CD4-positive, CD25-positive, alpha-beta regulatory T cell (primary cell): ENCODE measurements at regions not wholly inside any gene's neighbourhood (a gene's known extent, or its start where the extent isn't known, plus 50 kb on each side); places are given as distances from the start of the nearest gene placed in this dataset.

Source experiments
- ATAC-seq, 2 donors: fragments of 150-1000 bp; cut with Tn5 transposase; one replicate each; pipeline ENCODE4 v1.10.0; 2021; ENCODE audit warnings: low read depth in 2 of 2, moderate number of reproducible peaks in 2 of 2, moderate library complexity in 1 of 2
- DNase-seq, 3 donors: peaks; one replicate each; pipeline versions ENCODE4 v3.0.0 to v3.0.0-alpha.2; 2012 to 2022; ENCODE audit warnings: mixed read lengths in 1 of 3
- H3K27ac ChIP-seq: one replicate; pipeline ENCODE4 v1.7.0; 2013; ENCODE audit warnings: mild to moderate bottlenecking, low read length; ENCODE audit not compliant: insufficient read depth, poor library complexity, severe bottlenecking
- H3K27me3 ChIP-seq: one replicate; pipeline ENCODE4 v1.7.0; 2013; ENCODE audit warnings: low read length; ENCODE audit not compliant: control insufficient read depth, insufficient read depth
- H3K36me3 ChIP-seq: one replicate; pipeline ENCODE4 v1.7.0; 2013; ENCODE audit warnings: mild to moderate bottlenecking, low read length, moderate library complexity; ENCODE audit not compliant: control insufficient read depth, insufficient read depth
- H3K4me1 ChIP-seq: 2 replicates; pipeline ENCODE4 v1.7.0; 2013; ENCODE audit warnings: mild to moderate bottlenecking, low read length; ENCODE audit not compliant: insufficient read depth, control insufficient read depth, poor library complexity, severe bottlenecking
- H3K4me3 ChIP-seq: one replicate; pipeline ENCODE4 v1.7.0; 2013; ENCODE audit warnings: low read depth, mild to moderate bottlenecking, low read length, moderate library complexity
- H3K9me3 ChIP-seq, 2 experiments: 1 replicate in 1 of 2; 2 replicates in 1 of 2; pipeline ENCODE4 v1.7.0; 2013; ENCODE audit warnings: low read length in 2 of 2, mild to moderate bottlenecking in 1 of 2, moderate library complexity in 1 of 2; ENCODE audit not compliant: control insufficient read depth in 2 of 2
- H3K27ac Mint-ChIP-seq, 3 donors: one replicate each; pipeline ENCODE4 v1.8.0; 2020 to 2022; ENCODE audit warnings: mild to moderate bottlenecking in 3 of 3, mixed read lengths in 3 of 3, moderate library complexity in 2 of 3
- H3K27me3 Mint-ChIP-seq: one replicate; pipeline ENCODE4 v1.8.0; 2022; ENCODE audit warnings: mild to moderate bottlenecking, mixed read lengths
- H3K36me3 Mint-ChIP-seq: one replicate; pipeline ENCODE4 v1.8.0; 2020; ENCODE audit warnings: mixed read lengths
- H3K4me1 Mint-ChIP-seq, 4 donors: one replicate each; pipeline ENCODE4 v1.8.0; 2020 to 2022; ENCODE audit warnings: mixed read lengths in 4 of 4, mild to moderate bottlenecking in 1 of 4
- H3K4me3 Mint-ChIP-seq, 4 donors: one replicate each; pipeline ENCODE4 v1.8.0; 2020 to 2022; ENCODE audit warnings: mild to moderate bottlenecking in 4 of 4, mixed read lengths in 4 of 4, moderate library complexity in 3 of 4
- H3K9me3 Mint-ChIP-seq, 7 donors: one replicate each; pipeline ENCODE4 v1.8.0; 2020 to 2022; ENCODE audit warnings: mixed read lengths in 7 of 7, mild to moderate bottlenecking in 3 of 7, moderate library complexity in 2 of 7

DNA sequence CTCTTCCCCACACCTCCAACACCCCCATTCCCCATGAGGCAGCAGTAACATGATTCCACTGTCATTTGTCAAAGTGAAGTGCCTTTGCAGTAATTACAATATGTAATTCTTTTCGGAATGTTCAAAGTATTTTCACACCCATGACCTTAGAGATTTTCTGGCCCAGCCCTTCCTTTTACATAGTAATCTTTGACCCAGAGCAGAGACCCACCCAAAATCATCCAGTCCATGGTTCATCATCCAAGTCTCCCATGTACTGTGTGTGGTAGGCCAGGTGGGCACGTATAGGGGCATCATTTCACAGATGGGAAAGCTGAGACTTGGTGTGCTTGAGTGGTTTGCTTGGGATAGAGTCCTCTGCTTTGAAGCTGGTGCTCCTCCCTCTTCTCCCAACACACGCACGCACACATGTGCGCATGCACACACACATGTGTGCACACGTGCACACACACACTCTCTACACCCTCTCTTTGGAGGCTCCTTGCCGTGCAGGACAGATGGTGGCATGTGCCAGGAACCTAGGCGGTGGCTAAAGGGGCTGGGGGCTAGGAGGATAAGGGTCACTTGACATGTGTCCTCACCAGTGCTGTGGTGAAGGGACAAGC lies 284.7 kb upstream of the ROPN1 start:
- no peak overlapping the region for H3K4me3 ChIP-seq
- DNase-seq = no peak
- no peak overlapping the region for H3K27ac ChIP-seq
- Mint-ChIP-seq H3K36me3 (no peaks in the 10 kb centered on the region), H3K4me1 (no peaks in the 10 kb centered on the region), H3K27ac (no peak overlapping the region), H3K9me3 (peaks cover 0 to 3% (median 0%) of the 10 kb centered on the region in 7 donors), H3K4me3 (no peak overlapping the region), H3K27me3 (no peaks in the 10 kb centered on the region)
- no peaks in the 10 kb centered on the region for H3K36me3 ChIP-seq
- no peaks in the 10 kb centered on the region for H3K27me3 ChIP-seq
- H3K4me1 ChIP-seq = no peaks in the 10 kb centered on the region
- H3K9me3 ChIP-seq = no peaks in the 10 kb centered on the region
- ATAC-seq = no peak

- Mint-ChIP-seq H3K27ac (no peak overlapping the region), H3K4me3 (no peak overlapping the region), H3K9me3 (peaks cover 0 to 3% (median 0%) of the 10 kb centered on the region in 7 donors), H3K4me1 (no peaks in the 10 kb centered on the region), H3K27me3 (no peaks in the 10 kb centered on the region), H3K36me3 (no peaks in the 10 kb centered on the region)
- Histone ChIP-seq H3K27ac (no peak overlapping the region), H3K4me3 (no peak overlapping the region), H3K4me1 (no peaks in the 10 kb centered on the region), H3K27me3 (no peaks in the 10 kb centered on the region), H3K9me3 (no peaks in the 10 kb centered on the region), H3K36me3 (no peaks in the 10 kb centered on the region)
- DNase-seq = no peak
- ATAC-seq = no peak
These were observed 285.4 kb upstream of the ROPN1 start for GRCh38 chr3:124277144-124277890.

DNA sequence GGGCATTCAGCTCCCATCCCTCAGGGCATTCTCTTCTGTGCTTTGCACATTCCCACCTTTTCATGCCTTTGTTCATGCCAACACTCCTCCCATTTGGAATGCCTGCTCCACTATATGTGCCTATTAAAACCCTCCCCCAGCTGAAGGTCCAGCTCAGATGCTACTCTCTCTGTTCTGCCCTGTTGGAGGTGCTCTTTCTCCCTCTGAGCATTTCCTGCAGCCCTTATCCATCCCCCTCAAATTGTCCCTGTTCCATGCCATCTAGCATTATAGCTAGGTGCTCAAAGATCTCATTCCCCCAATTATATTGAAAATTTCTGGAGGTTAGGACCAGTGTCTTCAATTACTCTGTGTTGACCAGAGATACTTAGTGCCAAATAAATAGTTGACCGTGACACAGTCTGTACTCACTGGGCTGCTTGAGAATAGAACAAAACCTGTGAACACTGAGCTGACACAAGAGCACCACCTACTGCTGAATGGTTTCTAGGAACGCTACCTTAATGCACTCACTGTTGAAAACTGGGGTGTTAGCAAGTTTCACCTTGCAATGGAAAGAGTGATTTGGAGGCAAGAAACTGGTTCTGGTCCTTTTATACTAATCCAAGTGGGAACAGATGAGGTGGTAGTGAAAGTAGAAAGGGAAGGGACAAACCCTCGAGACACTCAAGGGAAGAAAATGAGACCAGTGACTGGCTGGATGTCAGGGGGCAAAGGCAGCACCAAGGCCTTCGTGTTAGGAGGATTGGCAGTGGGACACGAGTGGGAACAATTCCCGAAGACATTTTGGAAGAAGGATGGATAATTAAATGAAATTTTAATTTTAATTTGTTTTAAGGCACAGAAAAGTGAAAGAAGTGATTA lies 289.8 kb upstream of the ROPN1 start:
- peak in 1 of 3 donors; percentile 2 for DNase-seq
- Histone ChIP-seq H3K27me3 (no peaks in the 10 kb centered on the region), H3K4me3 (no peak overlapping the region), H3K36me3 (no peaks in the 10 kb centered on the region), H3K4me1 (no peaks in the 10 kb centered on the region), H3K27ac (no peak overlapping the region), H3K9me3 (no peaks in the 10 kb centered on the region)
- Mint-ChIP-seq H3K9me3 (peaks cover 0 to 3% (median 0%) of the 10 kb centered on the region in 7 donors), H3K27ac (no peak overlapping the region), H3K4me1 (no peaks in the 10 kb centered on the region), H3K36me3 (no peaks in the 10 kb centered on the region), H3K27me3 (no peaks in the 10 kb centered on the region), H3K4me3 (peak overlapping the region in 1 of 4 donors; percentile 21)
- ATAC-seq = no peak

DNA sequence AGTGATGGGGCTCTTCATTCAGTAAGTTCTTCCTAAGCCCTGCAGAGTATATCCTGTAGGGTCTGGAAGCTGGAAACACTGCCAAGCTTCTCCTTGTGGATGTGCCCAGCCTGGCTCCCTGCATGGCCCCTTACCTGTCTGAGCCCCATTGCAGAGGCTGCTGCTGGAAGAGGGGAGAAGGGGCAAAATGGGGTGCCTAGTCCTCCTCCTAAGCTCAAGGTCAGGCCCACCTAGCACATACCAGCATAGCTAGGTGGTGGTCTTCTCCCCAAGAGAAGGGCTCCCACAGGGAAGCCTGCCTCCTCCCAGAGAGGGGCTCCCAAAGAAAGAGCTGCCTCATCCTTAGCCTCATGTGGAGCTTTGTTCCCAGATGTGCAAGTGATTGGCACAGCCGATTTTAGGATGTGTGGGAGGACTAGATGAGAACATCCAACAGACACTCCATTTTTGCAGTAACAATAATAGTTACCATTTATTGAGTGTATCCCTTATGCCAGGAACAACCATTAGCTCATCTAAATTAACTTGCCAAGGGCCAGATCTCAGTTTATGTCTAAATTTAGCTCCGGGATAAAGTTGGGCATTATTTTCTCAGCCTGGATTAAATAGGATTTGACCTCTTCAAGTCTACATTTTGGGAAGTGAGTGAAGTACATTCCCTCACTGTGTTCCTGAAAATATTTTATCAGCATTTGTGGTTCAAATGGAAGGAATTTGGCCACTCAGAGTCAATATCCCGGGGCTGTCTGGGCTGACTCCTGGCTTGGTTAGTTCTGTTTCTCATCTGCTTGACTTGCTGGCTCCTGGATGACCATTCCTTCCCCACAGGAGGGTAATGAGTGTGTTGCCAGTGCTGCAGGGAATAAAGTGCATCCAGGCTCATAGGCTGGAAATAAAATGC lies 291.1 kb upstream of the ROPN1 start:
- DNase-seq (no peak), ATAC-seq (no peak)
- Mint-ChIP-seq H3K4me3 (no peak overlapping the region), H3K36me3 (no peaks in the 10 kb centered on the region), H3K27ac (peak overlapping the region in 1 of 3 donors; percentile 39), H3K9me3 (peaks cover 0 to 3% (median 0%) of the 10 kb centered on the region in 7 donors), H3K27me3 (peaks cover 2% of the 10 kb centered on the region), H3K4me1 (no peaks in the 10 kb centered on the region)
- Histone ChIP-seq H3K27me3 (no peaks in the 10 kb centered on the region), H3K27ac (no peak overlapping the region), H3K9me3 (no peaks in the 10 kb centered on the region), H3K4me3 (no peak overlapping the region), H3K4me1 (no peaks in the 10 kb centered on the region), H3K36me3 (no peaks in the 10 kb centered on the region)

- Mint-ChIP-seq H3K9me3 (peaks cover 0 to 5% (median 0%) of the 10 kb centered on the region in 7 donors), H3K36me3 (no peaks in the 10 kb centered on the region), H3K4me1 (no peaks in the 10 kb centered on the region), H3K27ac (peak overlapping the region in 1 of 3 donors; percentile 39), H3K27me3 (peaks cover 8% of the 10 kb centered on the region), H3K4me3 (no peak overlapping the region)
- Histone ChIP-seq H3K36me3 (no peaks in the 10 kb centered on the region), H3K4me1 (no peaks in the 10 kb centered on the region), H3K27me3 (no peaks in the 10 kb centered on the region), H3K4me3 (no peak overlapping the region), H3K9me3 (no peaks in the 10 kb centered on the region), H3K27ac (no peak overlapping the region)
- ATAC-seq (no peak), DNase-seq (no peak)
These were observed 291.7 kb upstream of the ROPN1 start for GRCh38 chr3:124283652-124284023.

DNA sequence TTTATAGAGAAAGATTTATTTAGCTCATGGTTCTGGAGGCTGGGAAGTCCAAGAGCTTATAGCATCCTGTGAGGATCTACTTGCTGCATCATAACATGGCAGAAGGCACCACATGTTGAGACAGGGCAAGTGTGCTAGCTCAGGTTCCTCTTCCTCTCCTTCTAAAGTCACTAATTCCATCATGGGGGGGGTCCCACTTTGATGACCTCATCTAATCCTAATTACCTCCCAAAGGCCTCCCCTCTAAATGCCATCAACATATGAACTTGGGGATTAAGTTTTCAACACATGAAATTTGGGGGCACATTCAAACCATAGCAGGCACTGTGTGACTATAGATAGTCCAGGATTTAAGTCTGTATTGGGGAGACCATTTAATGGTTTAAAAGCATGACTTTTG lies 297.1 kb upstream of the ROPN1 start:
- H3K4me3 ChIP-seq = no peak overlapping the region
- ATAC-seq = no peak
- no peaks in the 10 kb centered on the region for H3K36me3 Mint-ChIP-seq
- no peak overlapping the region for H3K27ac Mint-ChIP-seq
- DNase-seq = no peak
- H3K9me3 Mint-ChIP-seq = peaks cover 0 to 7% (median 0%) of the 10 kb centered on the region in 7 donors
- no peaks in the 10 kb centered on the region for H3K4me1 ChIP-seq
- peaks cover 10% of the 10 kb centered on the region for H3K27me3 Mint-ChIP-seq
- H3K4me1 Mint-ChIP-seq = no peaks in the 10 kb centered on the region
- H3K36me3 ChIP-seq = no peaks in the 10 kb centered on the region
- no peaks in the 10 kb centered on the region for H3K27me3 ChIP-seq
- no peak overlapping the region for H3K27ac ChIP-seq
- no peak overlapping the region for H3K4me3 Mint-ChIP-seq
- no peaks in the 10 kb centered on the region for H3K9me3 ChIP-seq

DNA sequence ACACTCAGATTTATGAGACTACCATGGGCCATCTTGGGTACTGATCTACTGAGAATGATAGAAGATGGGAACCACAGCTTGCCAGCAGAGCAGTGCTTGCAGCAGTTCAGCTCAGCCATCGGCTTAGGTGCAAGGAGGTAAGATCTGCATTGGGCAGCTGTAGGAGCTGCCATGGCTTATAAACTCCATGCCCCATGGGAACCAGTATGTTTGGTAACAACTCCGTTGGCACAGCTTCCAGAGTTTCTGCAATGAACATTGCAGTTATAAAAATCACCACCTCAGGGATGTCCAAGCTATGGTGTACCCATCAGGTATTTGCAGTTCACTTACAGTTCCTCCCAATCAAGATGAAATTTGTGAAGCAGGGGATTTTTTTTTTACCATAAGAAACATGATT lies 299.1 kb upstream of the ROPN1 start:
- no peaks in the 10 kb centered on the region for H3K4me1 Mint-ChIP-seq
- peaks cover 10% of the 10 kb centered on the region for H3K27me3 Mint-ChIP-seq
- Histone ChIP-seq H3K4me3 (no peak overlapping the region), H3K9me3 (no peaks in the 10 kb centered on the region), H3K27ac (no peak overlapping the region), H3K36me3 (no peaks in the 10 kb centered on the region), H3K27me3 (no peaks in the 10 kb centered on the region), H3K4me1 (no peaks in the 10 kb centered on the region)
- ATAC-seq (no peak), DNase-seq (no peak)
- no peak overlapping the region for H3K27ac Mint-ChIP-seq
- no peak overlapping the region for H3K4me3 Mint-ChIP-seq
- H3K36me3 Mint-ChIP-seq = no peaks in the 10 kb centered on the region
- H3K9me3 Mint-ChIP-seq = peaks cover 0 to 7% (median 0%) of the 10 kb centered on the region in 7 donors
